ENCODE measurements at regions not wholly inside any gene's neighbourhood (a gene's known extent, or its start where the extent isn't known, plus 50 kb on each side); places are given as distances from the start of the nearest gene placed in this dataset.

DNA sequence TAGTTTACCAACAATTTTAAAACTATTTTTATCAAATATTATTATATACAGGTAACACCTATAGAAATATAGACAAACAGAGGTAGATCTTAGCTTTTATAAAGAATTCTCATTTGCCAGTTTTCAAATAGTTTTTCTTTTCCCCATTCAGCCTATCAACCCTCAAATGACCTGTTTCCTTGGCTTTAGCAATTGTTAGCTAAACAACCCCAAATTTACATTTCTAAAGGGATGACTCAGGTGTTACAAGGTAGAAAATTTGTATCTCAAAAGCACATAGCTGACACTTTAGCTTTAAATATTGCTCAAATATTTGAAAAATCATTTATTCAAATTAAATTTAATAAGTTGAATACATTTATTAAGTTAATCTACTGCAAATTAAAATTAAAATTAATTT is 1207.2 kb downstream of the SLITRK1 start:
- CTCF ChIA-PET: no interaction called here
- no peak overlapping the region for H3K4me3 ChIP-seq (ENCODE audit: control extremely low read depth in 1 of 5, extremely low read depth in 1 of 5, insufficient read depth in 1 of 5, low read depth in 2 of 5, low read length in 4 of 5)
- no peak overlapping the region for H3K27ac Mint-ChIP-seq
- POLR2A ChIA-PET: no interaction called here
- H4K20me1 ChIP-seq (ENCODE audit: control insufficient read depth, insufficient read depth, low read length, poor library complexity, severe bottlenecking): no peaks in the 10 kb centered on the region
- H3K4me2 ChIP-seq (replicated peaks; ENCODE audit: low read depth, low read length, poor library complexity, severe bottlenecking): no peak overlapping the region
- no peaks in the 10 kb centered on the region for H3K4me1 Mint-ChIP-seq
- H3K79me2 ChIP-seq (ENCODE audit: control insufficient read depth, insufficient read depth, low read length): no peaks in the 10 kb centered on the region
- no peak overlapping the region for H3K27ac ChIP-seq (ENCODE audit: low read length in 2 of 2)
- TF ChIP-seq EZH2 (IDR thresholded peaks at IDR 0.05; ENCODE audit: borderline replicate concordance, insufficient read depth, low read depth, low read length, poor library complexity, severe bottlenecking): no peak
- TF ChIP-seq CTCF (IDR thresholded peaks at IDR 0.05): no peak
- DNase-seq: no peak
- no peaks in the 10 kb centered on the region for H3K4me1 ChIP-seq (ENCODE audit: control insufficient read depth in 2 of 2, insufficient read depth in 2 of 2, low read length in 2 of 2)
- intact Hi-C loops (cut with micrococcal nuclease): no loop called here
- no peak overlapping the region for H3K9ac ChIP-seq (ENCODE audit: low read length)
- no peak overlapping the region for H2AFZ ChIP-seq (ENCODE audit: insufficient read depth, low read depth, low read length, poor library complexity, severe bottlenecking)
- H3K27me3 ChIP-seq (replicated peaks in 1 of 4; ENCODE audit: control extremely low read depth in 1 of 4, control insufficient read depth in 3 of 4, insufficient read depth in 4 of 4, low read length in 3 of 4): no peaks in the 10 kb centered on the region
- ATAC-seq (ENCODE audit: low read depth): no peak
- H3K9me3 ChIP-seq (ENCODE audit: control extremely low read depth in 1 of 3, control insufficient read depth in 2 of 3, insufficient read depth in 1 of 3, low read length in 2 of 3): peaks cover 0 to 2% (median 0%) of the 10 kb centered on the region in 3 donors
- no peak overlapping the region for H3K4me3 Mint-ChIP-seq
- no peaks in the 10 kb centered on the region for H3K27me3 Mint-ChIP-seq
- no peaks in the 10 kb centered on the region for H3K36me3 ChIP-seq (replicated peaks in 1 of 2; ENCODE audit: control extremely low read depth in 1 of 2, control insufficient read depth in 1 of 2, extremely low read depth in 1 of 2, insufficient read depth in 2 of 2, low read length in 1 of 2)
- H3K9me3 Mint-ChIP-seq (ENCODE audit: insufficient read depth): no peaks in the 10 kb centered on the region

GRCh38 chr13:82674546-82674945 is 1207.7 kb downstream of the SLITRK1 start:
- Mint-ChIP-seq H3K4me3 (no peak overlapping the region), H3K9me3 (ENCODE audit: insufficient read depth) (no peaks in the 10 kb centered on the region), H3K27ac (no peak overlapping the region), H3K27me3 (no peaks in the 10 kb centered on the region), H3K4me1 (no peaks in the 10 kb centered on the region)
- H3K4me3 ChIP-seq (ENCODE audit: control extremely low read depth in 1 of 5, extremely low read depth in 1 of 5, insufficient read depth in 1 of 5, low read depth in 2 of 5, low read length in 4 of 5): no peak overlapping the region
- H3K4me1 ChIP-seq (ENCODE audit: control insufficient read depth in 2 of 2, insufficient read depth in 2 of 2, low read length in 2 of 2): no peaks in the 10 kb centered on the region
- intact Hi-C loops (cut with micrococcal nuclease): no loop called here
- H3K4me2 ChIP-seq (replicated peaks; ENCODE audit: low read depth, low read length, poor library complexity, severe bottlenecking): no peak overlapping the region
- ATAC-seq (ENCODE audit: low read depth) (no peak), DNase-seq (no peak)
- TF ChIP-seq EZH2 (IDR thresholded peaks at IDR 0.05; ENCODE audit: borderline replicate concordance, insufficient read depth, low read depth, low read length, poor library complexity, severe bottlenecking) (no peak), CTCF (IDR thresholded peaks at IDR 0.05) (no peak)
- no peaks in the 10 kb centered on the region for H3K79me2 ChIP-seq (ENCODE audit: control insufficient read depth, insufficient read depth, low read length)
- POLR2A ChIA-PET: no interaction called here
- no peak overlapping the region for H3K27ac ChIP-seq (ENCODE audit: low read length in 2 of 2)
- no CpG with 5 or more reads among the region's 1 CpG for WGBS (ENCODE audit: insufficient coverage)
- H4K20me1 ChIP-seq (ENCODE audit: control insufficient read depth, insufficient read depth, low read length, poor library complexity, severe bottlenecking): no peaks in the 10 kb centered on the region
- H3K36me3 ChIP-seq (replicated peaks in 1 of 2; ENCODE audit: control extremely low read depth in 1 of 2, control insufficient read depth in 1 of 2, extremely low read depth in 1 of 2, insufficient read depth in 2 of 2, low read length in 1 of 2): no peaks in the 10 kb centered on the region
- CTCF ChIA-PET: no interaction called here
- no peak overlapping the region for H2AFZ ChIP-seq (ENCODE audit: insufficient read depth, low read depth, low read length, poor library complexity, severe bottlenecking)
- H3K9me3 ChIP-seq (ENCODE audit: control extremely low read depth in 1 of 3, control insufficient read depth in 2 of 3, insufficient read depth in 1 of 3, low read length in 2 of 3): peaks cover 0 to 2% (median 0%) of the 10 kb centered on the region in 3 donors
- no peaks in the 10 kb centered on the region for H3K27me3 ChIP-seq (replicated peaks in 1 of 4; ENCODE audit: control extremely low read depth in 1 of 4, control insufficient read depth in 3 of 4, insufficient read depth in 4 of 4, low read length in 3 of 4)
- H3K9ac ChIP-seq (ENCODE audit: low read length): no peak overlapping the region
